Testis (tissue), 2 donors: ENCODE measurements at regions not wholly inside any gene's neighbourhood (a gene's known extent, or its start where the extent isn't known, plus 50 kb on each side); places are given as distances from the start of the nearest gene placed in this dataset.

ENCODE experiments used
- DNase-seq: peaks from one replicate; pipeline ENCODE4 v3.0.0-alpha.2; 2019
- H3K27ac ChIP-seq, 2 donors: fragments of 200-600 bp; sonication (generic); one replicate each; pipeline ENCODE4 v1.5.1; 2019
- H3K27me3 ChIP-seq: fragments of 200-600 bp; sonication (generic); one replicate; pipeline ENCODE4 v1.5.1; 2019
- H3K36me3 ChIP-seq: fragments of 200-600 bp; sonication (generic); one replicate; pipeline ENCODE4 v1.5.1; 2017; ENCODE audit warnings: low read depth; ENCODE audit errors: missing control alignments
- H3K4me1 ChIP-seq: fragments of 200-600 bp; sonication (generic); one replicate; pipeline ENCODE4 v1.5.1; 2019
- H3K4me3 ChIP-seq, 2 donors: fragments of 200-600 bp; sonication (generic); one replicate each; pipeline ENCODE4 v1.5.1; 2017 to 2019
- H3K9me3 ChIP-seq: fragments of 200-600 bp; sonication (generic); one replicate; pipeline ENCODE4 v1.5.1; 2017
- POLR2A ChIP-seq: fragments of 450-650 bp; IDR thresholded peaks from one replicate; pipeline ENCODE4 v1.6.1; 2017; ENCODE audit warnings: antibody characterized with exemption, mild to moderate bottlenecking, moderate library complexity
- WGBS, 2 donors: methylation state at CpG; one replicate each; pipeline ENCODE4 v1.1.5; 2018; 5-methylcytosine and 5-hydroxymethylcytosine counted together
- intact Hi-C: fragments of 100-400 bp; cut with DNase I; formaldehyde crosslinking; loops from one replicate; pipeline ENCODE4 v1.15.1; 2023; ENCODE audit warnings: low total_unique reads
- TF ChIP-seq, protein P1 (sequence below), 3 experiments: fragments of 450-650 bp in 2 of 3; fragments of 200-600 bp in 1 of 3; sonication (generic) in 1 of 3; IDR thresholded peaks; one replicate each; pipeline ENCODE4 v1.5.1; 2016 to 2019; ENCODE audit warnings: antibody characterized with exemption in 3 of 3, mild to moderate bottlenecking in 2 of 3, moderate library complexity in 1 of 3

DNA sequence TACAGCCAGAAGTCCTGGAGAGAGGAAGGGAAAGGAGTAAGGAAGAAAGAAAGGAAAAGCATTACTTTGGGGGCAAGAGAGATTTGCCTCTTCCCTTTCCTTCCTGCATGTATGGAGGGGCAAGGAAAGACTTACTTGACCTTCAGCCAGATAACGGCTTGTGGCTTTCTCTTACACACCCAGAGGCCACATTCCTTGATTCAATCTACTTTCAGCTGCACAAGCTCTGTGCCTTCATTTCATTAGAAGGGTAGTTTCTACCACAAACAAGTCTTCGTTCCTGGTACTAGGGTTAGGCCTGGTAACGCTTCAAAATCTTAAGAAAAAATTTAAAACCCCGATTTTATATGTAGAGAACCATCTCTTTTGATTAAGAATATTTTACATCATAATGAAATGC, 835.9 kb downstream of the TUSC7 start:
- DNase-seq, result no peak
- H3K27ac ChIP-seq, result no peak overlapping the region
- H3K27me3 ChIP-seq, result no peaks in the 10 kb centered on the region
- H3K4me1 ChIP-seq, result no peaks in the 10 kb centered on the region
- H3K9me3 ChIP-seq, result no peaks in the 10 kb centered on the region
- H3K4me3 ChIP-seq, result no peak overlapping the region
- no peak for TF ChIP-seq POLR2A
- TF ChIP-seq, protein P1, sequence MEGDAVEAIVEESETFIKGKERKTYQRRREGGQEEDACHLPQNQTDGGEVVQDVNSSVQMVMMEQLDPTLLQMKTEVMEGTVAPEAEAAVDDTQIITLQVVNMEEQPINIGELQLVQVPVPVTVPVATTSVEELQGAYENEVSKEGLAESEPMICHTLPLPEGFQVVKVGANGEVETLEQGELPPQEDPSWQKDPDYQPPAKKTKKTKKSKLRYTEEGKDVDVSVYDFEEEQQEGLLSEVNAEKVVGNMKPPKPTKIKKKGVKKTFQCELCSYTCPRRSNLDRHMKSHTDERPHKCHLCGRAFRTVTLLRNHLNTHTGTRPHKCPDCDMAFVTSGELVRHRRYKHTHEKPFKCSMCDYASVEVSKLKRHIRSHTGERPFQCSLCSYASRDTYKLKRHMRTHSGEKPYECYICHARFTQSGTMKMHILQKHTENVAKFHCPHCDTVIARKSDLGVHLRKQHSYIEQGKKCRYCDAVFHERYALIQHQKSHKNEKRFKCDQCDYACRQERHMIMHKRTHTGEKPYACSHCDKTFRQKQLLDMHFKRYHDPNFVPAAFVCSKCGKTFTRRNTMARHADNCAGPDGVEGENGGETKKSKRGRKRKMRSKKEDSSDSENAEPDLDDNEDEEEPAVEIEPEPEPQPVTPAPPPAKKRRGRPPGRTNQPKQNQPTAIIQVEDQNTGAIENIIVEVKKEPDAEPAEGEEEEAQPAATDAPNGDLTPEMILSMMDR (IDR thresholded peaks at IDR 0.05), result no peak
- intact Hi-C loops, result no loop called here
- 81 to 83% methylated on average over 4 of the region's 4 CpGs for WGBS, 2 donors
- no peaks in the 10 kb centered on the region for H3K36me3 ChIP-seq

DNA sequence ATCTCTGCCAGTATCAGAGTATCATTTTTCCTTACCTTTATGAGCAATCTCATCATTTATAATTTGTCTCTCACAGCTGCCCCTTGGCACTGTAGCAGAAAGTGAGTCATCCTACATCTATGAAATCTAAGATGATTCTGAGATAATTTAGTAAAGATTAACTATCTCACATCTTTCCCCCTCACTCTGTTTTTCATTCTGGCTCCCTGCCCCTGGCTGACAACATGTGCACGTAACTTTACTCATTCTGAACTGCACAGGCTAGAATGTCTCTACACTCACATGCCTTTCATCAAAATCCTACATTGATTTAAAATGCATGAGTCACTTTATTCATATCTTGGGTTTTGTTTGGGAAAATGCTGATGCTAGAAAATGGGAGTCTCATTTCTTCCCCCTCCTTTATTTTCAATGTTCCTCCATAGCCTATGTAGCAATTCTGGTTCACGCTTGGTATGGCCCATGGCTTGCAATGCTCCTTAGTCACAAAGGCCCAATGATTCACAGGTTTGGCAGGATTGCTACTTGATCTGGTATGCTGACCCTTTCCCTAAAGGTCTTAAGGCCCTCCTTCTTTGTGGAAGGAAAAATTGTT, 838.5 kb downstream of the TUSC7 start:
- no peak for TF ChIP-seq POLR2A
- TF ChIP-seq, protein P1 (IDR thresholded peaks at IDR 0.05), result no peak
- Histone ChIP-seq H3K9me3 (no peaks in the 10 kb centered on the region), H3K4me1 (no peaks in the 10 kb centered on the region), H3K36me3 (no peaks in the 10 kb centered on the region), H3K27me3 (no peaks in the 10 kb centered on the region), H3K4me3 (no peak overlapping the region), H3K27ac (no peak overlapping the region)
- 88 to 93% methylated on average over 2 of the region's 2 CpGs for WGBS, 2 donors
- intact Hi-C loops, result no loop called here
- DNase-seq, result no peak

DNA sequence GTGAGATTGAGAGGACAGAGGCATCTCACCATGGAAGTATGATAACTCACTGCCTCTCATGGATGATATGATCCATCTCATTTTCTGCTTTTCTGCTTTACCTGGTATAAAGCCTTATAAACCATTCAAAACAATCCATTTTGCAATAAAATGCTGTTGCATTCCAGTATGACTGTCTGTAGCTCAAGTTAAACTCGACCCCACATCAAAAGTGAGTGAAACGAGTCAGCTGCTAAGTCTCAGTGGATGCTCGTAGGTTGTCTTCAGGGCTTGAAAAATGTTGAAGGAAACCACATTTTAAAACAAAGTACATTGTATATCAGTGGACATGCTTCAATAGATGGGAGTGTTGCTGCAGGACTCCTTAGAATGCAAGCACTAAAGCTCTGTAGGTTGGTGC, 839.0 kb downstream of the TUSC7 start:
- H3K9me3 ChIP-seq, result no peaks in the 10 kb centered on the region
- H3K4me1 ChIP-seq, result no peaks in the 10 kb centered on the region
- no peaks in the 10 kb centered on the region for H3K36me3 ChIP-seq
- H3K27ac ChIP-seq, result no peak overlapping the region
- intact Hi-C loops, result no loop called here
- H3K27me3 ChIP-seq, result no peaks in the 10 kb centered on the region
- no peak for TF ChIP-seq POLR2A
- TF ChIP-seq, protein P1 (IDR thresholded peaks at IDR 0.05), result no peak
- H3K4me3 ChIP-seq, result no peak overlapping the region
- no peak for DNase-seq
- 92 to 93% methylated on average over 3 of the region's 3 CpGs for WGBS, 2 donors

DNA sequence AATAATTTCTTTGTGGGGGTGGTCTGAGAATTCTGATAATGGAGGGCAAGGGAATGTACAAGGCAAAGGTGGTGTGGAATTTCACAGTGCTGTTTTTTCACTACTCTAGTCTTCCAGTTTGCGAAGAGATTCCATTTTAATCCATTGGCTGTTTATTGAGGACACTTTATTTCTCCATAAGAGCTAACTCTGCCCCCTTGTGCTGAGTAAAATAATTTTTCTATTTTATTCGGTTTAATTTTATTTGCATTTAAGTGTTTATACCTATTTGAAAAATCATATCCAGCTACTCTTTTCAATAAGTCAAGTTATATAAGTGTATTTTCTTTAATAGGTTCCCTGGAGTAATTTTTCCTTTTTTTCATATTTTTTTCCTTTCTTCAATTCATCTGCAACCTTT, 840.1 kb downstream of the TUSC7 start:
- Histone ChIP-seq H3K36me3 (no peaks in the 10 kb centered on the region), H3K27ac (no peak overlapping the region), H3K9me3 (no peaks in the 10 kb centered on the region), H3K4me1 (no peaks in the 10 kb centered on the region), H3K27me3 (no peaks in the 10 kb centered on the region), H3K4me3 (no peak overlapping the region)
- TF ChIP-seq, protein P1 (IDR thresholded peaks at IDR 0.05), result no peak
- no peak for DNase-seq
- intact Hi-C loops, result no loop called here
- WGBS, 2 donors, result 82 to 89% methylated on average over 2 of the region's 2 CpGs

DNA sequence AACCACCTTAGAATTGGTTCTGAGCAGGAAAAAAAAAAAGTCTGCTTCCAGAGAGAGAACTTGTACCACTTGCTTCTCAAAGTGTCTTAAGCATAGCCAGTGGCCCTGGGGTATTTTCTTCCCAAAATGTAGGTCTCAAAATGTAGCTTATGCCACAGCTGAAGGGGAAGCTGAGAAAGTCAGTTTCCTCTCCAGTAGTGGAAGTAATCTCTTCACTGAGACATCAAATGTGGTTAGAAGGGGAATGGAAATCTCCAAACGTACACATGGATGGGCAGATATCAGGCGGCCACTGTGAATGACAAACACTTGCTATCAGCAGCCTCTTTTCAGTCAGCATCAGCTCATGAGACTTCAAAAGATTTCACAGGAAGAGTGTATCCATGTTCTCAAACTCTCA, 841.2 kb downstream of the TUSC7 start:
- no peaks in the 10 kb centered on the region for H3K27me3 ChIP-seq
- H3K36me3 ChIP-seq, result no peaks in the 10 kb centered on the region
- intact Hi-C loops, result no loop called here
- H3K9me3 ChIP-seq, result no peaks in the 10 kb centered on the region
- TF ChIP-seq, protein P1 (IDR thresholded peaks at IDR 0.05), result no peak
- TF ChIP-seq POLR2A, result no peak
- no peak overlapping the region for H3K27ac ChIP-seq
- no peaks in the 10 kb centered on the region for H3K4me1 ChIP-seq
- no peak overlapping the region for H3K4me3 ChIP-seq
- 83 to 85% methylated on average over 2 of the region's 2 CpGs for WGBS, 2 donors
- no peak for DNase-seq
